ENCODE measurements at regions not wholly inside any gene's neighbourhood (a gene's known extent, or its start where the extent isn't known, plus 50 kb on each side); places are given as distances from the start of the nearest gene placed in this dataset.
"Not testable (repeated sequence)": the region's sequence is repeated elsewhere in the genome, so short reads cannot be mapped to it uniquely, and the experiment has no call there.

GRCh38 chr9:82829818-82830217 is 233.1 kb downstream of the RASEF start:
- no peak for DNase-seq (ENCODE audit: extremely low read depth, low read depth)
- no peak for TF ChIP-seq CTCF (IDR thresholded peaks at IDR 0.05; ENCODE audit: low read depth, low read length)

GRCh38 chr9:82865524-82865923 is 197.4 kb downstream of the RASEF start:
- no peak for TF ChIP-seq CTCF (IDR thresholded peaks at IDR 0.05; ENCODE audit: low read depth, low read length)

GRCh38 chr9:82880336-82881050 is 182.4 kb downstream of the RASEF start:
- DNase-seq (ENCODE audit: extremely low read depth, low read depth): no peak
- no peak for TF ChIP-seq CTCF (IDR thresholded peaks at IDR 0.05; ENCODE audit: low read depth, low read length)

More at GRCh38 chr9:82865524-82865923, 197.4 kb downstream of the RASEF start:
- DNase-seq (ENCODE audit: extremely low read depth, low read depth): no peak

GRCh38 chr9:82882138-82882537 is 180.8 kb downstream of the RASEF start:
- no peak for TF ChIP-seq CTCF (IDR thresholded peaks at IDR 0.05; ENCODE audit: low read depth, low read length)

GRCh38 chr9:82882748-82883147 is 180.2 kb downstream of the RASEF start:
- DNase-seq (ENCODE audit: extremely low read depth, low read depth): no peak
- no peak for TF ChIP-seq CTCF (IDR thresholded peaks at IDR 0.05; ENCODE audit: low read depth, low read length)

More at GRCh38 chr9:82882138-82882537, 180.8 kb downstream of the RASEF start:
- no peak for DNase-seq (ENCODE audit: extremely low read depth, low read depth)

- DNase-seq (ENCODE audit: extremely low read depth, low read depth): no peak
- no peak for TF ChIP-seq CTCF (IDR thresholded peaks at IDR 0.05; ENCODE audit: low read depth, low read length)
These were observed 179.5 kb downstream of the RASEF start for GRCh38 chr9:82883436-82883835.

GRCh38 chr9:82883974-82884373 is 179.0 kb downstream of the RASEF start:
- DNase-seq (ENCODE audit: extremely low read depth, low read depth): not testable (repeated sequence)

- DNase-seq (ENCODE audit: extremely low read depth, low read depth): no peak
- TF ChIP-seq CTCF (IDR thresholded peaks at IDR 0.05; ENCODE audit: low read depth, low read length): no peak
These were observed 172.5 kb downstream of the RASEF start for GRCh38 chr9:82890401-82890800.
